H1 (cell line): ENCODE measurements at regions not wholly inside any gene's neighbourhood (a gene's known extent, or its start where the extent isn't known, plus 50 kb on each side); places are given as distances from the start of the nearest gene placed in this dataset.

Experiments
- CTCF ChIA-PET: fragments of 300-600 bp; sonication (Branson Sonifier 250); formaldehyde crosslinking; loops from one replicate; lab custom pipeline; 2021; ENCODE audit not compliant: partially characterized antibody; lab: Charles Lee
- POLR2A ChIA-PET: fragments of 300-600 bp; sonication (Branson Sonifier 250); formaldehyde crosslinking; loops from one replicate; lab custom pipeline; 2021; ENCODE audit warnings: inconsistent platforms; ENCODE audit not compliant: partially characterized antibody; lab: Charles Lee
- DNase-seq, 2 experiments: peaks; one replicate each; pipeline versions ENCODE4 v3.0.0 to v3.0.0-alpha.2; 2010 to 2022; ENCODE audit warnings: low spot score in 2 of 2, low read depth in 1 of 2, mixed read lengths in 1 of 2
- FAIRE-seq: peaks from 2 replicates; lab custom pipeline; 2011; peaks lifted over from hg19 to GRCh38; lab: Jason Lieb, UNC
- H2AFZ ChIP-seq: 2 replicates; pipeline ENCODE4 v1.8.1; 2012; ENCODE audit warnings: low read length, inconsistent platforms
- H2AK5ac ChIP-seq: 2 replicates; pipeline ENCODE4 v1.6.1; 2013; ENCODE audit warnings: low read depth, low read length
- H2BK120ac ChIP-seq: replicated peaks from 2 replicates; pipeline ENCODE3; 2013; ENCODE audit warnings: low read depth, low read length, inconsistent platforms
- H2BK12ac ChIP-seq: 2 replicates; pipeline ENCODE4 v1.6.1; 2013; ENCODE audit warnings: low read depth, low read length
- H2BK15ac ChIP-seq: 2 replicates; pipeline ENCODE4 v1.6.1; 2013; ENCODE audit warnings: low read length
- H2BK20ac ChIP-seq: 2 replicates; pipeline ENCODE4 v1.6.1; 2013; ENCODE audit warnings: low read length
- H2BK5ac ChIP-seq: 2 replicates; pipeline ENCODE4 v1.6.1; 2013; ENCODE audit warnings: low read depth, low read length
- H3K14ac ChIP-seq: 2 replicates; pipeline ENCODE4 v1.6.1; 2013; ENCODE audit warnings: inconsistent platforms; ENCODE audit not compliant: insufficient read length
- H3K18ac ChIP-seq: 2 replicates; pipeline ENCODE4 v1.6.1; 2013; ENCODE audit warnings: low read length; ENCODE audit errors: extremely low read depth
- H3K23ac ChIP-seq: 2 replicates; pipeline ENCODE4 v1.6.1; 2013; ENCODE audit warnings: inconsistent platforms; ENCODE audit not compliant: insufficient read length
- H3K23me2 ChIP-seq: 2 replicates; pipeline ENCODE4 v1.6.1; 2013; ENCODE audit warnings: low read depth, low read length
- H3K27ac ChIP-seq: 2 replicates; pipeline ENCODE4 v1.6.1; 2011; ENCODE audit warnings: low read depth, low read length, inconsistent platforms
- H3K27me3 ChIP-seq, 4 experiments: replicated peaks in 1 of 4; 1 replicate in 1 of 4; 2 replicates in 3 of 4; pipeline versions ENCODE4 v1.6.1 to v1.8.1; 2011 to 2013; ENCODE audit warnings: low read length in 3 of 4, mild to moderate bottlenecking in 3 of 4, inconsistent platforms in 2 of 4, mixed read lengths in 2 of 4, moderate library complexity in 1 of 4; ENCODE audit not compliant: control insufficient read depth in 3 of 4, insufficient read depth in 3 of 4; ENCODE audit errors: extremely low read depth in 1 of 4
- H3K36me3 ChIP-seq, 4 experiments: 2 replicates each; pipeline versions ENCODE4 v1.6.1 to v1.8.1; 2011 to 2013; ENCODE audit warnings: mild to moderate bottlenecking in 4 of 4, low read length in 3 of 4, moderate library complexity in 2 of 4, control low read depth in 1 of 4, inconsistent platforms in 1 of 4; ENCODE audit not compliant: insufficient read depth in 4 of 4, control insufficient read depth in 2 of 4
- H3K4ac ChIP-seq: replicated peaks from 2 replicates; pipeline ENCODE3; 2013; ENCODE audit warnings: low read length, low read depth, mixed read lengths, inconsistent platforms; ENCODE audit not compliant: insufficient read length
- H3K4me1 ChIP-seq, 4 experiments: replicated peaks in 1 of 4; 1 replicate in 1 of 4; 2 replicates in 3 of 4; pipeline versions ENCODE4 v1.6.1 to v1.8.1; 2011 to 2013; ENCODE audit warnings: low read length in 3 of 4, inconsistent platforms in 2 of 4, mixed read lengths in 1 of 4; ENCODE audit not compliant: insufficient read depth in 4 of 4, control insufficient read depth in 3 of 4
- H3K4me2 ChIP-seq, 2 experiments: 2 replicates each; pipeline versions ENCODE4 v1.6.1 to v1.8.1; 2011 to 2013; ENCODE audit warnings: low read depth in 2 of 2, low read length in 2 of 2, control low read depth in 1 of 2, inconsistent platforms in 1 of 2, mild to moderate bottlenecking in 1 of 2; ENCODE audit not compliant: insufficient read depth in 1 of 2
- H3K4me3 ChIP-seq, 4 experiments: fragments of 200-600, 300-600 bp in 1 of 4; sonication (generic), shearing (Covaris generic), sonication (Bioruptor Twin) in 1 of 4; 2 replicates each; pipeline versions ENCODE4 v1.5.1 to v1.8.1; 2011 to 2016; ENCODE audit warnings: low read length in 4 of 4, low read depth in 3 of 4, control low read depth in 2 of 4, inconsistent platforms in 2 of 4, mild to moderate bottlenecking in 2 of 4, mixed read lengths in 1 of 4, moderate library complexity in 1 of 4; ENCODE audit not compliant: insufficient read depth in 2 of 4; ENCODE audit errors: extremely low read depth in 1 of 4
- H3K56ac ChIP-seq: replicated peaks from 2 replicates; pipeline ENCODE3; 2013; ENCODE audit warnings: low read depth, mild to moderate bottlenecking, mixed read lengths, low read length, inconsistent platforms; ENCODE audit not compliant: insufficient read length
- H3K79me1 ChIP-seq: 2 replicates; pipeline ENCODE4 v1.6.1; 2013; ENCODE audit warnings: low read depth, low read length, control low read depth
- H3K79me2 ChIP-seq, 2 experiments: 2 replicates each; pipeline versions ENCODE4 v1.6.1 to v1.8.1; 2012 to 2013; ENCODE audit warnings: low read length in 2 of 2, mild to moderate bottlenecking in 2 of 2, inconsistent platforms in 1 of 2; ENCODE audit not compliant: insufficient read depth in 2 of 2, control insufficient read depth in 1 of 2
- H3K9ac ChIP-seq, 4 experiments: replicated peaks in 1 of 4; 1 replicate in 1 of 4; 2 replicates in 3 of 4; pipeline versions ENCODE4 v1.6.1 to v1.8.1; 2011 to 2013; ENCODE audit warnings: low read depth in 3 of 4, low read length in 3 of 4, control low read depth in 2 of 4, mild to moderate bottlenecking in 2 of 4, moderate library complexity in 2 of 4, inconsistent platforms in 1 of 4; ENCODE audit errors: extremely low read depth in 1 of 4
- H3K9me3 ChIP-seq, 2 experiments: 2 replicates each; pipeline versions ENCODE4 v1.6.1 to v1.8.1; 2012 to 2013; ENCODE audit warnings: mild to moderate bottlenecking in 2 of 2, moderate library complexity in 2 of 2, control low read depth in 1 of 2, inconsistent platforms in 1 of 2, low read depth in 1 of 2, low read length in 1 of 2, mixed read lengths in 1 of 2; ENCODE audit not compliant: insufficient read depth in 2 of 2
- H4K20me1 ChIP-seq, 2 experiments: replicated peaks in 1 of 2; 2 replicates each; pipeline versions ENCODE3 to v1.8.1; 2011 to 2013; ENCODE audit warnings: inconsistent platforms in 2 of 2, low read length in 2 of 2, mild to moderate bottlenecking in 1 of 2; ENCODE audit not compliant: insufficient read depth in 2 of 2, control insufficient read depth in 1 of 2
- H4K5ac ChIP-seq: 2 replicates; pipeline ENCODE4 v1.6.1; 2013; ENCODE audit warnings: low read length, low read depth, mixed read lengths, inconsistent platforms; ENCODE audit not compliant: insufficient read length
- H4K8ac ChIP-seq: 2 replicates; pipeline ENCODE4 v1.8.0; 2013; ENCODE audit warnings: mild to moderate bottlenecking, moderate library complexity, low read length, inconsistent platforms; ENCODE audit not compliant: insufficient read depth; ENCODE audit errors: extremely low read depth
- H4K91ac ChIP-seq: replicated peaks from 2 replicates; pipeline ENCODE3; 2013; ENCODE audit warnings: low read length, mixed read lengths, inconsistent platforms; ENCODE audit not compliant: insufficient read length
- CTBP2 ChIP-seq: IDR thresholded peaks from 2 replicates; pipeline ENCODE4 v1.7.0; 2011; ENCODE audit warnings: borderline replicate concordance, mild to moderate bottlenecking, moderate library complexity, mixed read lengths, low read length; ENCODE audit not compliant: insufficient read depth, insufficient read length
- GABPA ChIP-seq: IDR thresholded peaks from 2 replicates; pipeline ENCODE4 v1.6.1; 2011; ENCODE audit warnings: mild to moderate bottlenecking, low read length, moderate library complexity, borderline replicate concordance; ENCODE audit not compliant: insufficient read depth
- GTF2F1 ChIP-seq: IDR thresholded peaks from 2 replicates; pipeline ENCODE4 v1.6.1; 2012; ENCODE audit warnings: low read depth, low read length, improper control_type of control experiment, borderline replicate concordance
- HDAC2 ChIP-seq, 2 experiments: fragments of 300-600 bp in 1 of 2; sonication (generic) in 1 of 2; IDR thresholded peaks; 2 replicates each; pipeline ENCODE4 v1.6.1; 2011 to 2012; ENCODE audit warnings: low read depth in 2 of 2, low read length in 2 of 2, mild to moderate bottlenecking in 2 of 2, moderate library complexity in 2 of 2, borderline replicate concordance in 1 of 2, inconsistent platforms in 1 of 2
- KDM4A ChIP-seq: IDR thresholded peaks from one replicate; pipeline ENCODE4 v1.7.1; 2012; ENCODE audit warnings: low read depth, mild to moderate bottlenecking, moderate library complexity, low read length, inconsistent platforms; ENCODE audit not compliant: severe bottlenecking
- MAFK ChIP-seq: IDR thresholded peaks from 2 replicates; pipeline ENCODE4 v1.6.1; 2012; ENCODE audit warnings: low read depth, mild to moderate bottlenecking, improper control_type of control experiment, low read length
- NRF1 ChIP-seq: IDR thresholded peaks from 2 replicates; pipeline ENCODE4 v1.6.1; 2011; ENCODE audit warnings: mild to moderate bottlenecking, low read depth, low read length, improper control_type of control experiment
- POU5F1 ChIP-seq: IDR thresholded peaks from 2 replicates; pipeline ENCODE4 v1.6.1; 2011; ENCODE audit warnings: low read depth, mild to moderate bottlenecking, low read length, moderate library complexity
- RFX5 ChIP-seq: IDR thresholded peaks from 2 replicates; pipeline ENCODE4 v1.6.1; 2011; ENCODE audit warnings: low read depth, low read length, improper control_type of control experiment, borderline replicate concordance
- SIN3A ChIP-seq, 2 experiments: IDR thresholded peaks in 1 of 2; conservative IDR thresholded peaks in 1 of 2; 2 replicates each; pipeline ENCODE4 v1.6.1; 2011 to 2012; ENCODE audit warnings: low read length in 2 of 2, improper control_type of control experiment in 1 of 2, low read depth in 1 of 2, mild to moderate bottlenecking in 1 of 2
- SIRT6 ChIP-seq: IDR thresholded peaks from one replicate; pipeline ENCODE4 v1.7.1; 2012; ENCODE audit warnings: low read length, inconsistent platforms
- SP2 ChIP-seq: IDR thresholded peaks from 2 replicates; pipeline ENCODE4 v1.6.1; 2012; ENCODE audit warnings: mild to moderate bottlenecking, low read length, inconsistent platforms
- SRF ChIP-seq: IDR thresholded peaks from 2 replicates; pipeline ENCODE4 v1.6.1; 2011; ENCODE audit warnings: mild to moderate bottlenecking, low read depth, low read length, moderate library complexity
- YY1 ChIP-seq: IDR thresholded peaks from 2 replicates; pipeline ENCODE4 v1.6.1; 2011; ENCODE audit warnings: low read depth, mild to moderate bottlenecking, low read length
- WGBS, 2 experiments: shearing (Covaris generic) in 1 of 2; methylation state at CpG; one replicate each; pipeline versions ENCODE4 v1.1.6 to v1.1.7; 2013 to 2015; ENCODE audit warnings: low lambda C conversion rate in 2 of 2, mixed read lengths in 2 of 2, inconsistent platforms in 1 of 2, low coverage in 1 of 2, missing lambda C conversion rate in 1 of 2; ENCODE audit not compliant: insufficient replicate concordance in 2 of 2, insufficient coverage in 1 of 2, insufficient read length in 1 of 2; ENCODE audit errors: extremely low coverage in 1 of 2, missing lambda C conversion rate in 1 of 2; 5-methylcytosine and 5-hydroxymethylcytosine counted together
- TF ChIP-seq, protein P1 (sequence below): IDR thresholded peaks from 2 replicates; pipeline ENCODE4 v1.6.1; 2012; ENCODE audit warnings: inconsistent platforms

DNA sequence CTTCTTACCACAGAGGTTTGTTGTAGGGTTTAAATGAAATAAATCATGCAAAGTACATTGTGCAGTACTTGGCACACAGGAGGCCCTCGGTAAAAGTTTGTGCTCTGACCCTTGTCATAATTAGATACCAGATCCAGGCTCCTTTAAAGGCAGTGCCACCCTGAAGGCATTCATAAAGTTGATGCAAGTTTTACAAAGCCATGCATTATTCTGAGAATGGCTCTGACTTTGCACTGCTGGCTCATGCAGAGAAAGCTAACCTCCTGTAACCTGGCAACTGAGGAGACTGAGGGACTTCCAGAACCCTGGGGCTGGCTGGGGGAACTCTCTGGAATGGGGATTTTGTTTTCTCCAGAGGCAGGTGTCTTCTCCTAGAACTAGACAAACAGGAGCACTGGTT, 570.9 kb downstream of the CCSER2 start:
- Histone ChIP-seq H3K9me3 (no peaks in the 10 kb centered on the region), H2BK15ac (no peak overlapping the region), H3K23ac (no peak overlapping the region), H3K4me1 (no peaks in the 10 kb centered on the region), H3K9ac (no peak overlapping the region), H3K4me3 (no peak overlapping the region), H4K5ac (no peak overlapping the region), H3K56ac (no peak overlapping the region), H3K4ac (no peak overlapping the region), H2AFZ (no peak overlapping the region), H4K20me1 (no peaks in the 10 kb centered on the region), H2AK5ac (no peak overlapping the region), H3K36me3 (no peaks in the 10 kb centered on the region), H2BK12ac (no peak overlapping the region), H3K23me2 (no peaks in the 10 kb centered on the region), H2BK120ac (no peak overlapping the region), H4K91ac (no peak overlapping the region), H3K27ac (no peak overlapping the region), H3K18ac (no peak overlapping the region), H3K79me2 (no peaks in the 10 kb centered on the region), H3K27me3 (no peaks in the 10 kb centered on the region), H2BK5ac (no peak overlapping the region), H3K4me2 (no peak overlapping the region), H4K8ac (no peak overlapping the region), H3K14ac (no peak overlapping the region), H2BK20ac (no peak overlapping the region), H3K79me1 (no peaks in the 10 kb centered on the region)
- CTCF ChIA-PET: interaction anchor here (1.3 to 1.6 kb wide), 2 partner anchors 10 to 28 kb away, joined by 4 read pairs; no protein-coding TSS in a partner anchor
- no peak for FAIRE-seq
- no peak for DNase-seq
- POLR2A ChIA-PET: no interaction called here
- WGBS, 2 experiments: 80% methylated on average over 1 of the region's 1 CpG; no CpG with 5 or more reads in 1 of the 2 experiments
- TF ChIP-seq SIN3A (conservative IDR thresholded peaks at IDR 0.05 in 1 of 2, IDR thresholded peaks at IDR 0.05 in 1 of 2; ENCODE audit: low read depth in 1 of 2, low read length in 2 of 2) (no peak), HDAC2 (IDR thresholded peaks at IDR 0.05; ENCODE audit: borderline replicate concordance in 1 of 2, low read depth in 2 of 2, low read length in 2 of 2) (no peak), RFX5 (no peak), POU5F1 (no peak), SIRT6 (no peak), SRF (no peak), SP2 (no peak), KDM4A (no peak), GABPA (no peak), GTF2F1 (no peak), YY1 (no peak), CTBP2 (no peak), MAFK (no peak), NRF1 (no peak)
- TF ChIP-seq, protein P1, sequence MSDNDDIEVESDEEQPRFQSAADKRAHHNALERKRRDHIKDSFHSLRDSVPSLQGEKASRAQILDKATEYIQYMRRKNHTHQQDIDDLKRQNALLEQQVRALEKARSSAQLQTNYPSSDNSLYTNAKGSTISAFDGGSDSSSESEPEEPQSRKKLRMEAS: no peak
